ENCODE measurements at regions not wholly inside any gene's neighbourhood (a gene's known extent, or its start where the extent isn't known, plus 50 kb on each side); places are given as distances from the start of the nearest gene placed in this dataset.

GRCh38 chr2:173547499-173547898 lies 192.8 kb downstream of the CDCA7 start:
- TF ChIP-seq CTCF (IDR thresholded peaks at IDR 0.05 in 8 of 11, conservative IDR thresholded peaks at IDR 0.05 in 3 of 11) (no peak), POLR2AphosphoS5 (IDR thresholded peaks at IDR 0.05) (no peak), POLR2A (IDR thresholded peaks at IDR 0.05) (no peak)
